Renal pelvis (tissue), 1 donor: ENCODE measurements at regions not wholly inside any gene's neighbourhood (a gene's known extent, or its start where the extent isn't known, plus 50 kb on each side); places are given as distances from the start of the nearest gene placed in this dataset.

ENCODE experiments used
- DNase-seq: peaks from one replicate; pipeline ENCODE4 v3.0.0-alpha.2; 2013

GRCh38 chr3:56867671-56868070 lies 65.9 kb upstream of the ARHGEF3 start:
- no peak for DNase-seq

DNA sequence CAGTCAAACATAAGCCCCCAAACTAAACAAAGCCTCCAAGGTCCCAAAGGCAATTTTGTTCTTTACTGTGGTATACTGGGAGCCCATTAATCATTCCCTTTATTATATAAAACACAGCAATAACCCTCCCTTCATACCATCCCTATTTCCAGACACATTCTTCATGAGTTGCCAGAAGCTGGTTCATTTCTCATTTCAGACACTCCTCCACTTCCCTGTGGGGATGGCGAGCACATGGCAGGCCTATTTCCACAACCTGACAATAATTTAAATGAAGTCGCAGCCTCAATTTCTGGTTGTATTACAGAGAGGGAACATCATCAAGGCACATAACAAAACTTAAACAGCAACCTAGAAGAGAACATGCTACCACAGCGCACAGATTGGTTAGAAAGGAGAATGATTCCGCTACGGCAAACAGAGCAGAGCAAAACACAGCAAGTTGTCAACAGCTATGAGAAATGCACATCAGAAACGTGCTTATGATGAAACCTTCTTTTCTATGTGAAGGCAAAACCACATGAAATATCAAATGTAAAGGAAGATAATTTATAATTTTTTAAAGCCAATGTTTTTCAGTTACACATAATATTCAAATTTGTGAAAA lies 63.3 kb upstream of the ARHGEF3 start:
- no peak for DNase-seq

- no peak for DNase-seq
These were observed 62.3 kb upstream of the ARHGEF3 start for GRCh38 chr3:56864090-56864489.

- peak; percentile 67 for DNase-seq
These were observed 60.8 kb upstream of the ARHGEF3 start for GRCh38 chr3:56862352-56863062.

DNA sequence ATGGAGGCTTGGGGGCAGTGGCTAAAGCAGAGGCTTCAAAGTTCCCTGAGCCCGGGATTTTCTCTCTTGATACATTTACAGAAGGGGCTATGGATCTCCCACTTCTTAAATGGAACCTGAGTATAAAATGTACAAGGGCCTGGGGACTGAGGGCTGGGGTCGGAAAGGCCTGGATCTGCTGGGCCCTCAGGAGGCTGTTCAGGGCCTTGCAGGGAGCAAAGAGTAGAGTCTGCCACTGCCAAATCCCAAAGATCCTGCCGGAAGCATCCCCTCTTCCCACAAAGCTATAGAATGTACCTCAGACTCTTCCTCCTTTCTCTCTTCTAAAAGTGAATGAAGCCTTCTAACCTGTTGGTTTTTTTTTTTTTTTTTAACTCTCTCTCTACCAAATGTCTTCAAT lies 59.8 kb upstream of the ARHGEF3 start:
- no peak for DNase-seq

DNA sequence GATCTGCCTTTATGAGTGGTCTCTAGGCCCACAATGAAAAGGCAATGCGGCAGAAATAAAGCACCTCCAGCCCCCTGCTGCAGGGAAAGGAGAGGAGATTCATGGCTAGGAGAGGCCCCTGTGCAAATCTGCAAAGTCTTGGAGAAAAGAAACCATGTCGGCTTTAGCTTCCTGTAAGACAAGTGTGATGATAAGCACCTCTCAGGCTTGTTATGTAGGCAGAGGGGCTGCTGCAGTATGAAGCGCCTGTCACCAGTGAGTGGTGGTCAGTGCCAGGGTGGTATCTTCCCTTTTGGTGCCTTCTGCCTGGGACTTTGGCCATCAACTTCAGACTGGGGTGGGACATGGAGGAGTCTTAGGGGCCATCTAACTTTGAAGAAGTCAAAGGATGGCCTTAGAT lies 59.2 kb upstream of the ARHGEF3 start:
- DNase-seq = no peak

DNA sequence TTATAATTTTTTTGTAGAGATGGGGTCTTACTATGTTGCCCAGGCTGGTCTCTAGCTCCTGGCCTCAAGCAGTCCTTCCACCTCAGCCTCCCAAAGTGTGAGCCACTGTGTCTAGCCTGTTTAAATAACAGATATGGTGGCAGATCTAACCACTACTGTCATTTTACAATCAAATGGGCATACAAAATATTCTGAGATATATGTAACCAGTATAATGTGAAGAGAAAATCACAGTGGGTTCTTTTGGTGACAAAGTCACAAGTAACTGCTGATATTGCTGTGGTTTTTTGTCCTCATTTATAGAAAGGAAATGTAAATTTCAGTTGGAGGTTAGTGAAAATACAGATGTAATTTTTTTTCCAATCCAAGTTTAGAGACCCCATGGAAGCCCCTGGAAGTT lies 58.6 kb upstream of the ARHGEF3 start:
- DNase-seq = no peak

DNA sequence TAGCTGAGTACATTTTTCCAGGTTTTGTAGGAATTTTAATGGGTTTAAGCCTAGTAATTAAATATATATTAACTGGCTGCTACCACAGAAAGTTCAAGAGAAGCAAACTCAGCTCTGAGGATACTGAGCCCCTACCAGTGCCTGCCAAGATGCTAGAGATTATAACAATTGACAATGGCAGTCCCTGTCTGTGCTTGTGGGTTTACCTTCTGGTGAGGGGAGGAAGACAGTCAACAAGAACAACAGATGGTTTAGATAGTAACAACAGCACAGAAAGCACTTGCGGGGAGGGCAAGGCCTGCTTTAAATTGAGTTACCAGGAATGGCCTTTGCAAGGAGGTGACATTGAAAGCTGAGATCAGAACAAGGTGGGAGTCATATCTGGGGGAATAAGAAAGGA lies 56.6 kb upstream of the ARHGEF3 start:
- DNase-seq = no peak

- DNase-seq = no peak
These were observed 55.4 kb upstream of the ARHGEF3 start for GRCh38 chr3:56857178-56857577.

DNA sequence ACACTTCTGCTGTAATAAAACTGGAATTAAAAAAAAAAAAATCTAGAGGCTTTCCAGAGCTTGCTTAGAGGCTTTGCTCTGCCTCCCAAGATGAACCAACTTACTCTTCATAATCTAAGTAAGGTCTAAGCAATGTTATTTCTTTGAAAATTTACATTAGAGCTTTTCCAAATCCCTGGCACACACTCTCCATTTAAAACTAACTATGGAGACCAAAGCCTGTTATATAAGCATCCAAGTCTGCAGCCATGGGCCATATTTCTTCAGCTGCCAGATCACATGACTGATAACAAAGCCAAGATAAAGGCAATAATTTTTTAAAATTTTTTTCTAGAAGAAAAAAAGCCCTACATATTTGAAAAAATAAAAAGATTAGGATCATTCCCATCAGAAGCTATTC lies 55.0 kb upstream of the ARHGEF3 start:
- DNase-seq = no peak

- no peak for DNase-seq
These were observed 54.2 kb upstream of the ARHGEF3 start for GRCh38 chr3:56855856-56856512.

DNA sequence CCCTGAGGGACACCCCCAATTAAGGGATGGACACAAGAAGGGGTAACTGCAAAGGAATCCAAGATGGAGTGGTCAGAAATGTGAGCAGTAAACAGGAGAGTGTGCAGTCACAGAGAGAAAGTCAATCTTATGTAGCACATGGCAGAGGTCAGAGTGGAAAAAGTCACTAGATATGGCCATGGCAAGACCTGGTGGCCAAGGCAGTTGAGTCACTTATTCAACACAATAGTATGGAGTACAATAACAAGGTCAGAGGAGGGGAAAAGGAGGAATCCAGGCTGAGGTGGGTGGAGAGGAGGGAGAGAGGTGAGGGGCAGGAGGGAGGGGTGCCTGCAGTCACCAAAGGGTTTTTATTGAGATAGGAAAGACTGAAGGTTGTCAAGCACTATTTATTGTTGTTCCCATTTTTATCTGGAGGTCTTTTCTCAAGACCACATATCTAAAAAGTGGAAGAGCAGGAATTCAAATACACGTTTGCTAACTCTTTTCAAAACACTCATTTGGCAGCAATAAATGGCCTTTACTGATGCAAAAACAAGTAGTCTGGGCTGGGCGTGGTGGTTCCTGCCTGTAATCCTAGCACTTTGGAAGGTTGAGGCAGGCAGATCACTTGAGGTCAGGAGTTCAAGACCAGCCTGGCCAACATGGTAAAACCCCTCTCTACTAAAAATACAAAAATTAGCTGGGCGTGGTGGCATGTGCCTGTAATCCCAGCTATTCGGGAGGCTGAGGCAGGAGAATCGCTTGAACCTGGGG lies 53.3 kb upstream of the ARHGEF3 start:
- no peak for DNase-seq

GRCh38 chr3:56851966-56852884 lies 50.5 kb upstream of the ARHGEF3 start:
- no peak for DNase-seq
